ENCODE measurements at regions not wholly inside any gene's neighbourhood (a gene's known extent, or its start where the extent isn't known, plus 50 kb on each side); places are given as distances from the start of the nearest gene placed in this dataset.

GRCh38 chr14:51180577-51180976, 59.5 kb upstream of the TMX1 start:
- CTCF ChIA-PET: interaction anchor here (1.0 kb wide), 1 partner anchor 12 kb away, joined by 3 read pairs; no protein-coding TSS in a partner anchor
- WGBS (ENCODE audit: low lambda C conversion rate): 83% methylated on average over 9 of the region's 9 CpGs
- H3K9me2 ChIP-seq: no peaks in the 10 kb centered on the region
- no peaks in the 10 kb centered on the region for H3F3A ChIP-seq (replicated peaks; ENCODE audit: insufficient read depth)
- TF ChIP-seq MXI1 (IDR thresholded peaks at IDR 0.05; ENCODE audit: low read depth, low read length) (no peak), POLR2AphosphoS5 (IDR thresholded peaks at IDR 0.05; ENCODE audit: low read depth, low read length) (no peak), RFX5 (IDR thresholded peaks at IDR 0.05; ENCODE audit: low read length) (no peak), CHD2 (IDR thresholded peaks at IDR 0.05; ENCODE audit: low read length, partially characterized antibody) (no peak), ELF1 (IDR thresholded peaks at IDR 0.05) (no peak), FOXM1 (IDR thresholded peaks at IDR 0.05; ENCODE audit: low read depth) (no peak), TEAD4 (IDR thresholded peaks at IDR 0.05; ENCODE audit: borderline replicate concordance, insufficient read depth) (no peak), FOSL2 (IDR thresholded peaks at IDR 0.05; ENCODE audit: borderline replicate concordance, low read depth) (no peak), USF2 (IDR thresholded peaks at IDR 0.05; ENCODE audit: borderline replicate concordance, low read depth, low read length) (no peak), PBX3 (IDR thresholded peaks at IDR 0.05) (no peak), RAD21 (IDR thresholded peaks at IDR 0.05; ENCODE audit: low read length) (no peak), NFIC (IDR thresholded peaks at IDR 0.05; ENCODE audit: borderline replicate concordance) (no peak), SIN3A (IDR thresholded peaks at IDR 0.05; ENCODE audit: borderline replicate concordance, low read depth, low read length) (no peak), FOXJ3 (CRISPR knock-in tag; IDR thresholded peaks at IDR 0.05) (no peak), JUND (IDR thresholded peaks at IDR 0.05) (no peak), ZBTB33 (IDR thresholded peaks at IDR 0.05; ENCODE audit: borderline replicate concordance, low read depth) (no peak), GABPA (IDR thresholded peaks at IDR 0.05; ENCODE audit: low read depth) (no peak), USF1 (IDR thresholded peaks at IDR 0.05; ENCODE audit: borderline replicate concordance, low read depth) (no peak)
- DNase-seq: no peak
- H3K9ac ChIP-seq: no peak overlapping the region
- POLR2A ChIA-PET: no interaction called here
- no peaks in the 10 kb centered on the region; a peak in 1 of 4 replicates for H3K4me1 ChIP-seq (ENCODE audit: control insufficient read depth in 1 of 2, insufficient read depth in 2 of 2, low read depth in 1 of 2, low read length in 1 of 2)
- no peaks in the 10 kb centered on the region for H3K9me3 ChIP-seq
- no peak overlapping the region for H2AFZ ChIP-seq (ENCODE audit: low read depth)
- H3K4me3 ChIP-seq (ENCODE audit: low read depth in 2 of 2, low read length in 1 of 2): no peak overlapping the region
- no peak overlapping the region for H3K27ac ChIP-seq (ENCODE audit: low read depth in 2 of 2, low read length in 1 of 2)
- no peaks in the 10 kb centered on the region for H4K20me1 ChIP-seq (ENCODE audit: insufficient read depth)
- H3K4me2 ChIP-seq: no peak overlapping the region
- H3K79me2 ChIP-seq (ENCODE audit: insufficient read depth): no peaks in the 10 kb centered on the region
- H3K36me3 ChIP-seq (replicated peaks in 1 of 2; ENCODE audit: control insufficient read depth in 1 of 2, insufficient read depth in 2 of 2, low read length in 1 of 2): no peaks in the 10 kb centered on the region
- H3K27me3 ChIP-seq (ENCODE audit: insufficient read depth): no peaks in the 10 kb centered on the region
